OCI-LY7 (cell line): ENCODE measurements at regions not wholly inside any gene's neighbourhood (a gene's known extent, or its start where the extent isn't known, plus 50 kb on each side); places are given as distances from the start of the nearest gene placed in this dataset.

ENCODE experiments used
- EZH2phosphoT487 ChIP-seq: fragments of 200-600 bp; sonication (generic); IDR thresholded peaks from 2 replicates; pipeline ENCODE4 v1.6.1; 2018; ENCODE audit warnings: low read depth, borderline replicate concordance, mild to moderate bottlenecking, mixed run types, antibody characterized with exemption, low read length, moderate library complexity, mixed read lengths
- TF ChIP-seq, protein P1 (sequence below): fragments of 200-600 bp; sonication (generic); conservative IDR thresholded peaks from 2 replicates; pipeline ENCODE4 v1.5.1; 2014; ENCODE audit warnings: mild to moderate bottlenecking, antibody characterized with exemption, low read length, moderate library complexity, mixed read lengths

- TF ChIP-seq, protein P1, sequence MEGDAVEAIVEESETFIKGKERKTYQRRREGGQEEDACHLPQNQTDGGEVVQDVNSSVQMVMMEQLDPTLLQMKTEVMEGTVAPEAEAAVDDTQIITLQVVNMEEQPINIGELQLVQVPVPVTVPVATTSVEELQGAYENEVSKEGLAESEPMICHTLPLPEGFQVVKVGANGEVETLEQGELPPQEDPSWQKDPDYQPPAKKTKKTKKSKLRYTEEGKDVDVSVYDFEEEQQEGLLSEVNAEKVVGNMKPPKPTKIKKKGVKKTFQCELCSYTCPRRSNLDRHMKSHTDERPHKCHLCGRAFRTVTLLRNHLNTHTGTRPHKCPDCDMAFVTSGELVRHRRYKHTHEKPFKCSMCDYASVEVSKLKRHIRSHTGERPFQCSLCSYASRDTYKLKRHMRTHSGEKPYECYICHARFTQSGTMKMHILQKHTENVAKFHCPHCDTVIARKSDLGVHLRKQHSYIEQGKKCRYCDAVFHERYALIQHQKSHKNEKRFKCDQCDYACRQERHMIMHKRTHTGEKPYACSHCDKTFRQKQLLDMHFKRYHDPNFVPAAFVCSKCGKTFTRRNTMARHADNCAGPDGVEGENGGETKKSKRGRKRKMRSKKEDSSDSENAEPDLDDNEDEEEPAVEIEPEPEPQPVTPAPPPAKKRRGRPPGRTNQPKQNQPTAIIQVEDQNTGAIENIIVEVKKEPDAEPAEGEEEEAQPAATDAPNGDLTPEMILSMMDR, result no peak
- no peak for TF ChIP-seq EZH2phosphoT487
Observed at GRCh38 chr9:82148901-82149461, 160.4 kb downstream of the SPATA31D1 start.
